SK-N-SH (cell line): ENCODE measurements at regions not wholly inside any gene's neighbourhood (a gene's known extent, or its start where the extent isn't known, plus 50 kb on each side); places are given as distances from the start of the nearest gene placed in this dataset.

Source experiments
- CTCF ChIA-PET: fragments of 300-600, 350-600 bp; formaldehyde crosslinking; extraction: SDS; loops from one replicate; lab custom pipeline; 2021; lab: Yijun Ruan, JAX
- POLR2A ChIA-PET: fragments of 350-600 bp; sonication (Branson Sonifier 250); formaldehyde crosslinking; extraction: SDS; loops from one replicate; lab custom pipeline; 2020; ENCODE audit warnings: antibody characterized with exemption, inconsistent platforms; lab: Yijun Ruan, JAX
- DNase-seq: peaks from one replicate; pipeline ENCODE4 v3.0.0; 2012
- H2AFZ ChIP-seq: fragments of 200-600 bp; sonication (generic); 2 replicates; pipeline ENCODE4 v1.8.1; 2016; ENCODE audit warnings: antibody characterized with exemption, mild to moderate bottlenecking, low read depth
- H3F3A ChIP-seq: fragments of 200-600 bp; sonication (generic); replicated peaks from 2 replicates; pipeline ENCODE3; 2016; ENCODE audit warnings: antibody characterized with exemption, mild to moderate bottlenecking; ENCODE audit not compliant: insufficient read depth
- H3K27ac ChIP-seq, 2 experiments: fragments of 200-500 bp in 1 of 2; fragments of 200-600 bp in 1 of 2; sonication (Bioruptor generic) in 1 of 2; sonication (generic), shearing (Covaris generic) in 1 of 2; 2 replicates each; pipeline versions ENCODE4 v1.5.1 to v1.6.1; 2014 to 2016; ENCODE audit warnings: low read depth in 2 of 2, inconsistent platforms in 1 of 2, low read length in 1 of 2, mild to moderate bottlenecking in 1 of 2, mixed read lengths in 1 of 2
- H3K27me3 ChIP-seq: fragments of 200-600 bp; sonication (generic), shearing (Covaris generic); 2 replicates; pipeline ENCODE4 v1.6.1; 2016; ENCODE audit warnings: mixed run types; ENCODE audit not compliant: insufficient read depth
- H3K36me3 ChIP-seq, 2 experiments: fragments of 200-500 bp in 1 of 2; fragments of 200-600 bp in 1 of 2; sonication (Bioruptor generic) in 1 of 2; sonication (generic) in 1 of 2; replicated peaks in 1 of 2; 2 replicates each; pipeline versions ENCODE3 to v1.5.1; 2014 to 2016; ENCODE audit warnings: low read length in 1 of 2, mild to moderate bottlenecking in 1 of 2; ENCODE audit not compliant: insufficient read depth in 2 of 2, control insufficient read depth in 1 of 2
- H3K4me1 ChIP-seq, 2 experiments: fragments of 200-500 bp in 1 of 2; fragments of 200-600 bp in 1 of 2; sonication (Bioruptor generic) in 1 of 2; sonication (generic), shearing (Covaris generic) in 1 of 2; 2 replicates each; pipeline versions ENCODE4 v1.5.1 to v1.6.1; 2014 to 2016; ENCODE audit warnings: low read depth in 1 of 2, low read length in 1 of 2, mixed run types in 1 of 2; ENCODE audit not compliant: insufficient read depth in 2 of 2, control insufficient read depth in 1 of 2
- H3K4me2 ChIP-seq: fragments of 200-600 bp; sonication (generic), shearing (Covaris generic); 2 replicates; pipeline ENCODE4 v1.6.1; 2017; ENCODE audit warnings: mixed run types
- H3K4me3 ChIP-seq, 2 experiments: fragments of 200-500 bp in 1 of 2; fragments of 200-600 bp in 1 of 2; sonication (Bioruptor generic) in 1 of 2; sonication (generic), shearing (Covaris generic) in 1 of 2; 2 replicates each; pipeline versions ENCODE4 v1.5.1 to v1.8.1; 2014 to 2016; ENCODE audit warnings: low read depth in 2 of 2, inconsistent platforms in 1 of 2, low read length in 1 of 2, mild to moderate bottlenecking in 1 of 2, mixed read lengths in 1 of 2, moderate library complexity in 1 of 2
- H3K79me2 ChIP-seq: fragments of 200-600 bp; sonication (generic); 2 replicates; pipeline ENCODE4 v1.8.1; 2017; ENCODE audit warnings: mild to moderate bottlenecking; ENCODE audit not compliant: insufficient read depth
- H3K9ac ChIP-seq: fragments of 200-600 bp; sonication (generic); 2 replicates; pipeline ENCODE4 v1.6.1; 2017; ENCODE audit warnings: mixed run types
- H3K9me2 ChIP-seq: fragments of 200-600 bp; sonication (generic); 2 replicates; pipeline ENCODE4 v1.6.1; 2017; ENCODE audit warnings: mixed run types
- H3K9me3 ChIP-seq: fragments of 200-600 bp; sonication (generic); 2 replicates; pipeline ENCODE4 v1.6.1; 2017; ENCODE audit warnings: mixed run types, mild to moderate bottlenecking, moderate library complexity
- H4K20me1 ChIP-seq: fragments of 200-600 bp; sonication (generic); 2 replicates; pipeline ENCODE4 v1.6.1; 2017; ENCODE audit warnings: mild to moderate bottlenecking, mixed run types; ENCODE audit not compliant: insufficient read depth
- CHD2 ChIP-seq: fragments of 150-350 bp; IDR thresholded peaks from 2 replicates; pipeline ENCODE4 v1.6.1; 2018; ENCODE audit warnings: low read length; ENCODE audit not compliant: partially characterized antibody
- CTCF ChIP-seq: fragments of 200-600 bp; sonication (generic); IDR thresholded peaks from 2 replicates; pipeline ENCODE4 v1.6.1; 2017; ENCODE audit warnings: antibody characterized with exemption, mild to moderate bottlenecking, moderate library complexity
- ELF1 ChIP-seq: IDR thresholded peaks from 2 replicates; pipeline ENCODE4 v1.4.0; 2012
- EP300 ChIP-seq, 2 experiments: IDR thresholded peaks; 2 replicates each; pipeline versions ENCODE4 v1.4.0 to v1.6.1; 2012; ENCODE audit warnings: borderline replicate concordance in 1 of 2, low read depth in 1 of 2, low read length in 1 of 2
- FOSL2 ChIP-seq: IDR thresholded peaks from 2 replicates; pipeline ENCODE4 v1.4.0; 2012; ENCODE audit warnings: low read depth, mild to moderate bottlenecking, moderate library complexity, borderline replicate concordance
- FOXM1 ChIP-seq: IDR thresholded peaks from 2 replicates; pipeline ENCODE4 v1.4.0; 2012; ENCODE audit warnings: low read depth, mild to moderate bottlenecking
- MXI1 ChIP-seq: IDR thresholded peaks from 2 replicates; pipeline ENCODE4 v1.6.1; 2012; ENCODE audit warnings: mild to moderate bottlenecking, low read depth, low read length, improper control_type of control experiment
- NRF1 ChIP-seq: IDR thresholded peaks from 2 replicates; pipeline ENCODE4 v1.6.1; 2012; ENCODE audit warnings: low read depth, mild to moderate bottlenecking, low read length
- PBX3 ChIP-seq: IDR thresholded peaks from 2 replicates; pipeline ENCODE4; 2012
- POLR2AphosphoS5 ChIP-seq: IDR thresholded peaks from 2 replicates; pipeline ENCODE4 v1.6.1; 2012; ENCODE audit warnings: low read depth, low read length
- RFX5 ChIP-seq: IDR thresholded peaks from 2 replicates; pipeline ENCODE4 v1.6.1; 2012; ENCODE audit warnings: mild to moderate bottlenecking, improper control_type of control experiment, low read length
- RXRA ChIP-seq: IDR thresholded peaks from 2 replicates; pipeline ENCODE4 v1.4.0; 2012; ENCODE audit warnings: low read depth, mild to moderate bottlenecking, borderline replicate concordance
- SIN3A ChIP-seq: IDR thresholded peaks from 2 replicates; pipeline ENCODE4 v1.6.1; 2012; ENCODE audit warnings: low read depth, mild to moderate bottlenecking, low read length, moderate library complexity, borderline replicate concordance
- TAF1 ChIP-seq: IDR thresholded peaks from 2 replicates; pipeline ENCODE4 v1.6.1; 2012; ENCODE audit warnings: low read depth, mild to moderate bottlenecking, low read length, moderate library complexity, borderline replicate concordance
- USF1 ChIP-seq: IDR thresholded peaks from 2 replicates; pipeline ENCODE4 v1.4.0; 2012; ENCODE audit warnings: low read depth, borderline replicate concordance
- YY1 ChIP-seq: IDR thresholded peaks from 2 replicates; pipeline ENCODE4 v1.4.0; 2012; ENCODE audit warnings: low read depth, mild to moderate bottlenecking
- ZBTB33 ChIP-seq: IDR thresholded peaks from 2 replicates; pipeline ENCODE4 v1.4.0; 2012; ENCODE audit warnings: low read depth, borderline replicate concordance
- WGBS: methylation state at CpG from one replicate; pipeline ENCODE4 v1.1.6; 2017; ENCODE audit warnings: low lambda C conversion rate; 5-methylcytosine and 5-hydroxymethylcytosine counted together

- no peak overlapping the region for H2AFZ ChIP-seq
- H3K9ac ChIP-seq: no peak overlapping the region
- no peaks in the 10 kb centered on the region for H3F3A ChIP-seq
- H3K4me1 ChIP-seq: no peaks in the 10 kb centered on the region; a peak in 1 of 4 replicates
- H3K4me3 ChIP-seq: no peak overlapping the region
- ChIA-PET CTCF (interaction anchor here (1.2 kb wide), 1 partner anchor 16 kb away, joined by 5 read pairs; no protein-coding TSS in a partner anchor), POLR2A (no interaction called here)
- no peak overlapping the region for H3K27ac ChIP-seq
- 27% methylated on average over 1 of the region's 1 CpG for WGBS
- no peak overlapping the region for H3K4me2 ChIP-seq
- H3K9me3 ChIP-seq: 0 out of 2 replicates have a peak, but pooled peaks cover 6% of the 10 kb centered on the region
- H3K79me2 ChIP-seq: no peaks in the 10 kb centered on the region
- H3K27me3 ChIP-seq: no peaks in the 10 kb centered on the region
- no peaks in the 10 kb centered on the region for H4K20me1 ChIP-seq
- no peaks in the 10 kb centered on the region for H3K36me3 ChIP-seq
- TF ChIP-seq RFX5: no peak
- no peak for TF ChIP-seq CTCF
- no peak for TF ChIP-seq FOSL2
- no peak for TF ChIP-seq PBX3
- no peak for TF ChIP-seq TAF1
- no peak for TF ChIP-seq MXI1
- TF ChIP-seq FOXM1: no peak
- TF ChIP-seq EP300 (IDR thresholded peaks at IDR 0.05; ENCODE audit: borderline replicate concordance in 1 of 2, low read depth in 1 of 2, low read length in 1 of 2): no peak
- TF ChIP-seq YY1: no peak
- no peak for TF ChIP-seq POLR2AphosphoS5
- no peak for TF ChIP-seq SIN3A
- TF ChIP-seq NRF1: no peak
- no peak for TF ChIP-seq CHD2
- TF ChIP-seq USF1: no peak
- TF ChIP-seq RXRA: no peak
- no peak for TF ChIP-seq ELF1
- no peak for TF ChIP-seq ZBTB33
- peaks cover 3% of the 10 kb centered on the region; the same call in 1 of the 2 replicates for H3K9me2 ChIP-seq
- no peak for DNase-seq
These were observed 689.7 kb upstream of the PHF14 start for GRCh38 chr7:10284001-10284400.
